ENCODE measurements at regions not wholly inside any gene's neighbourhood (a gene's known extent, or its start where the extent isn't known, plus 50 kb on each side); places are given as distances from the start of the nearest gene placed in this dataset.

GRCh38 chr20:48008850-48009515 lies 223.7 kb upstream of the SULF2 start:
- TF ChIP-seq FOXK2 (IDR thresholded peaks at IDR 0.05) (no peak), BHLHE40 (IDR thresholded peaks at IDR 0.05; ENCODE audit: borderline replicate concordance) (no peak), FOXM1 (IDR thresholded peaks at IDR 0.05; ENCODE audit: borderline replicate concordance) (no peak), NFRKB (IDR thresholded peaks at IDR 0.05) (no peak), SUZ12 (IDR thresholded peaks at IDR 0.05) (no peak), FOXA1 (IDR thresholded peaks at IDR 0.05) (no peak), ELF4 (IDR thresholded peaks at IDR 0.05) (no peak), PKNOX1 (IDR thresholded peaks at IDR 0.05) (no peak), CTBP1 (IDR thresholded peaks at IDR 0.05; ENCODE audit: borderline replicate concordance) (no peak), ZNF384 (IDR thresholded peaks at IDR 0.05) (no peak), TARDBP (IDR thresholded peaks at IDR 0.05) (no peak), HDGF (IDR thresholded peaks at IDR 0.05; ENCODE audit: borderline replicate concordance) (no peak)

Measured in HEK293T (cell line).